HG03342 (cell line): ENCODE measurements at regions not wholly inside any gene's neighbourhood (a gene's known extent, or its start where the extent isn't known, plus 50 kb on each side); places are given as distances from the start of the nearest gene placed in this dataset.

ENCODE experiments used
- ATAC-seq: cut with Tn5 transposase; IDR thresholded peaks from one replicate; pipeline ENCODE4 v1.9.1; 2021; ENCODE audit warnings: mild to moderate bottlenecking, moderate library complexity; ENCODE audit not compliant: unreplicated experiment

DNA sequence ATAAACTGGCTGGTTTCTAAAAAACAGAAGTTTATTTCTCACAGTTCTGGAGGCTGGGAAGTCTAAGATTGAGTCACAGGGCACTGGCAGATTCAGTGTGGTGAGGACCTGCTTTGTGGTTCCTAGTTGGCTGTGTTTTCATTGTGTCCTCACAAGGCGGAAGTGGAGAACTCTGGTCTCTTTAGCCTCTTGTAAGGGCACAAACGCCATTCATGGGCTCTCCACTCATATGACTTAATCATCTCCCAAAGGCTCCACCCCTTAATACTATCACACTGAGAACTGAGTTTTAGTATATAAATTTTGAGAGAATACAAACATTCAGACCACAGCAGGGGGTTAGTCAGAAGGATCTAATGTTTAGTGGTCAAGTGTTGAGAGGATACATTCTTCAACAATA is 208.2 kb downstream of the SEC61B start:
- ATAC-seq: no peak

DNA sequence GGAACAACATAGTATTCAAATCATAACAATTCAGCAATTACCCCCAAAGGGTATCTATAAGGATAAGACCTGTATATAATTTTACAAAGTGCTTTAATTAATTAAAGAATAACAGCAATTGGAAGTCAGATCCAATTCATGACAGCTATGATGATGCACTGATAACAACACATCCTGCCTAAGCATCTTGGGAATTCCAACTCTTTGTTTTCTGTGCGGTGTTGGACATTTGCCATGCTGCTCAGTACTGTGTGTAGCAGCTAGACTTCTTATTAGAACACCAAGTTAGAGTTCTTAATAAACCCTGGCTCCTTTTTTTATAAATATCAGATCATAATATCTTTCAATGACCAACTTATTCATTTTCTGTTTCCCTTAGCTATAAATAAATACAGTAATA is 209.0 kb downstream of the SEC61B start:
- no peak for ATAC-seq

DNA sequence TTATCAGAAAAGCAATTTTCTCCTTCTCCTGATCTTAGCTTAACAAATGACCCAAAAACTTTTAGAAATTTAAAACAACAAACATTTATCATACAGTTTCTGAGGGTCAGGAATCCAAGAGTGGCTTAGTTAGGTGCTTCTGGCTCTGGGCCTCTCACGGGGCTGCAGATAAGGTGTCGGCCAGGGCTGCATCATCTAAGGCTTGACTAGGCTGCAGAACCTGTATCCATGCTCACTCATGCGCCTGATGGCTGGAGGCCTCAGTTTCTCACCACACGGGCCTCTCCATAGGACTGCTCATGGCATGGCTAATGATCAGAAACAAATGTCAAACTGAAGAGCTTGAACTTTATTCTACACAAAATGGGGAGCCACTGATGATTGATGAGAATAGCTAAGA is 210.0 kb downstream of the SEC61B start:
- no peak for ATAC-seq

DNA sequence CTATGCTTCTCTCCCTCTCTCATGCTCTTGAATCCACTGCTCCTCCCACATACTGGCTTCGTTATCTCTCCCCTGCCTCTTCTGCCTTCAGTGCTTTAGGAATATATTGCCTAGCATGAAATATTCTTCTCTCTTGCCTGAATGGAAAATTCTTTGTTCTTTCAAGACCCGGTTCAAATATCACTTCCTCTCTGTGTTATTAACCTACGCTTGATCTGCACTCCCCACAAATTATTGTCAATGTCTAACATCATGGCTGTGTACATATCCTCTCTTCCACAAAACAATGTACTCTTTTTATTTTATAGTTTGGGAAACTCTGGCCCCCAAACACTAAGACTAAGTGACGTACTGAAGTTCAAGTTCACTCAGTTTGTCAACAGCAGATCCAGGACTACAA is 211.0 kb downstream of the SEC61B start:
- ATAC-seq: no peak

DNA sequence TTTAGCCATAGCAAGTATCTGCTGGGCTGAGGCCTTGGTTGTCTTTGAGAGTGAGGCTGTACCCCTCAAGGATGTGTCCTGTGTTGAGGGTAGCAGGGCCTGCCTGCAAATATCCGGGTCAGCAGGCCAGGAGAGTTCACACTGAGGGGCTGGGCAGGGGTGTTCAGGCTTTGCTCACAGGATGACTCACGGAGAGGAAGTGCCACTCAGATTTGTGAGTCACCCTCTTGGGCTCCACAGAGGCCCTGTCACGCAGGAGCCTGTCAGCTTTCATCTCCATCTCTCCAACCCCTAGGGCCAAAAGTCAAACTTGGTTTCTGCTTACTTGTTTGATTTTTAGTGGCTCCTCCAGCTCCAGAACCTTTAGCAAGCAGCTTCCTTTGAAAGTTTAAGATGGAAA is 211.5 kb downstream of the SEC61B start:
- ATAC-seq: peak; percentile 96

DNA sequence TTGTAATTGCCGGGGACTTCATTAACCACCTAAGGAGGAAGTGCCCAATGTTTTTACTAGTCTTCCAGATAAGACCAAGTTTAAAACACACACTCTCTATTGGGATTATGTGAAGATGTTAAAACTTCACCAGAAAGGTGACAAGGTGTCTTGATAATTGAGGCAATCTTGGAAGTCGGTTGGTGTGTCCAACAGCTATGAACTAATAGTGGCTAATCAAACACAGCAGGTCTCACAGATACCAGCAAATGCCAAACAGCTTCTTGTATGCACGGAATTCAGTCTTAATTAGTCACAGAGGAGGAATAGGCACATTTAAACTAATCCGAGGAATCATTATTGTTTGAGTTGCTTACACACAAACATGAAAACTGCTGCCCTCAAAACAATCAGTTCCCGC is 214.5 kb downstream of the SEC61B start:
- ATAC-seq: no peak

DNA sequence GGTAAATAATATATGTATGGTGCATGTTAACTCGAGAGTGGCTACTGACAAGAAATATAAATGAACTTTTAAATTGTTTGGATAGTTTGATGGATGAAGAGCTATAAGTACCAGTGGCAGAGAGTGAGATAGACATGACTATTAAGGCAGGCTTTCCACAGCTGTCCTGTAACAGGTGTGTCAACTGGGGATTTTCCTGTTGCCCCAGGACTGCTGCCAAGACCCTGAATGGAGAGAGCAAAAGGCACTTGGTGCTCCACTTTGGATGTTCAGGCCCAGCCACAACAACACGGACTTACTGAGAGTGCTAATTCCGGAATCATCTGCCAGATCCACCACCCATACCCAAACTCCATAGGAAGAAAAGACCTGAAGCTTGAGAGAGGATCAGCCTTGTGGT is 215.1 kb downstream of the SEC61B start:
- ATAC-seq: no peak

DNA sequence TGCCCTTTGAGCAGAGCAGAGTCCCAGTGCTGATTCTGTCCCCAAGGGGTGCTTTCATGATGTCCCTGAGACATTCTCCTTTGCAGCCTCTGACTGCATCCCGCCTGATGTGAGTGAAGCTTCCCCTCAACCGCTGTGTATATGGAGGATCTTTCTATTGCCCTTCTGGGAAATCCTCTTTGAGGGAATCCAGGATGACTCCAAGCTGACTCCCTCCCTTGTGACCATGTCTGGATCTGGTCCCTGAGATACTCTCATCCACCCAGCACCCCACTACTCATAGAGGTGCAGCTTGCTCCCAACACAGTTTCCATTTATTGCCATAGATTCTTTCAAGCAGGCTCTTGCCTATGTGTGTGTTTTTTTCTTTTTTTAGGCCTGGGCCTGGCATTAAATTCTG is 216.5 kb downstream of the SEC61B start:
- ATAC-seq: no peak

DNA sequence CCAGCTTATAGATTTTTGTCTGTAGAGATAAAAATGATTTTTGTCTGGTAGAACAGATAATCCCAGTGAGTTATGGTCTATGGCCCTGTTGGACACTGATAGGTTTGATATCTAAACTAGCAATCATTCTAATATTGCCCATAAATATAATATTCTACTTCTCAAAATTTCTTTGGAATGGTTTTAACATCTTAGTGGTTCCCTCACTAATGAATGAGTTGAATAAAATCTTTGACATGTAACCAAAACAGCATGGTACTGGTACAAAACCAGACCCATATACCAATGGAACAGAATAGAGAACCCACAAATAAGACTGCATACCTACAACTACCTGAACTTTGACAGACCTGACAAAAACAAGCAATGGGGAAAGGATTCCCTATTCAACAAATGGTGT is 219.7 kb downstream of the SEC61B start:
- no peak for ATAC-seq

DNA sequence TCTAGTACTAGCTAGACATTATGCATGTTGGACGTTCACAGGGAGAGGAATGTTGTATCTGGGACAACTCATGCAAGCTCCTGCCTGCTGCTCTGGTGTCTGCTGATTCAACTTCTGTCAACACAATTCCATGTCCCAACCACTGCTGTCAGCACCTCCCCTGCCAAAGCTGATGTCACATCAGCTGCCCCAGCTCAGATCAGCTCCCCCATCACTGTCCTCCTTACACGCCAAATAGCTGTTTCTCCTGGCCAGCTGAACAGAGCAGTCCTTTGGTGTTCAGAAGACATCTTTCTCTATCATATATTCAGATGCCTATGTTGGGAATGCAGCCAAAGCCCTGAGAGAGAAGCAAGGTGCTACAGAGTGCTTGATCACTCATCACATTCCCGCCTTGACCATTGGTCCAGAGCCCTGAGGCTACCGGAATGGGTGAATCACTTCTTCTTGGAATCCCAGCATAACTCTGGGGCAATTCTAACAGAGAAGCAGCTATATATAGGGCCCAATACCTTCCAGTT is 223.3 kb downstream of the SEC61B start:
- no peak for ATAC-seq

DNA sequence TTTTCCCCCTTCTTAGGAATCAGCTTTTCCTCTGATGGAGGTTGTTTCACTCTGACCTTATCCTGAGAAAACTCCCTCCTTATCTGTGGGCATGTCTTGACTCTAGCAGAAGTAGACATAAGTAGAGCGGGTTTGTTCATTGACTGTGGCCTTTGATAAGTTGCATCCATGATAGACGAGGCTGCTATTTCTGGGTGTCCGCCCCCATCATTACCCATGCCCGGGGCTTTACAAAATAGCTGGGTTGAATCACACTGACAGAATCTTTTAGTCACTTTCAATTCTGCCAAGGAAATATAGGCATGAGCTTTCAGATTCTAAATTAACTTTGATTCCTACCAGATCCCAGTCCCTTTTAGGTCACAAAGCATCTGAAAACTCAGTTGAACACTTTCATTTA is 223.8 kb downstream of the SEC61B start:
- ATAC-seq: no peak

DNA sequence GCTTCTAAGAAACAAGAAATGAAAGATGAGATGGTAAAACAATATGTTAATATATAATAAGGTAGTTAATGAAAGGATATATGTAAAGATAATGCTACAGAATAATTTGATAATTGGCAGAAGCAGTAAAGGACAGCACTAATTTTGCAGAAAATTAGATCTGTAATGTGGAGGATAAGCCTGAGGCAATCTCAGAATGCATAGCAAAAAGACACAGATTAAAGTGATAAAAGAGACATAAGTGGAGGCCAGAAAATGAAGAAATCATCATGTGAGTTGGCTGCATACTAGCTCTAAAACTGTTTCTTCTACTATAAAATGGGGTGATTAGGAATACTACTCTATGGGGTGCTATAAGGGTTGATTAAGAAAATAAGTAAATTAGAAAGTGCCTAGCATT is 225.9 kb downstream of the SEC61B start:
- ATAC-seq: no peak

DNA sequence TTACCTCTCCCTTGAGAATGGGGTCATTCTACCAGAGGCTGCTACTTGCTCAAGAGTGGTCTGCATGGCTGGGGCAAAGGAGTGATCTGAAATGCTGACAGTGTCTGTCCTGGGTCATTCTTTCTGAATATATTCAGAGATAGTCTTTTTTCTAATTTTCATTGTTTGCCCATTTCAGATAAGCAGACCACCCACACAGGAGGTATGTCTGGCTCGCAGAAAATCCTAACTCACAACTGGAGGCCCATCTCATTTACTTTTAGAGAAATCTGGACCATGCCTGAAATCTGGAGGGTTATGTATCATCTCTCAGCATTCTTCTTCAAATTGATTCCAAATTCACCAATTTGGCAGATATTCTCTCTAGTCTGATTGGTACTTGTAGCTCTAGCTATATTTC is 227.6 kb downstream of the SEC61B start:
- no peak for ATAC-seq

DNA sequence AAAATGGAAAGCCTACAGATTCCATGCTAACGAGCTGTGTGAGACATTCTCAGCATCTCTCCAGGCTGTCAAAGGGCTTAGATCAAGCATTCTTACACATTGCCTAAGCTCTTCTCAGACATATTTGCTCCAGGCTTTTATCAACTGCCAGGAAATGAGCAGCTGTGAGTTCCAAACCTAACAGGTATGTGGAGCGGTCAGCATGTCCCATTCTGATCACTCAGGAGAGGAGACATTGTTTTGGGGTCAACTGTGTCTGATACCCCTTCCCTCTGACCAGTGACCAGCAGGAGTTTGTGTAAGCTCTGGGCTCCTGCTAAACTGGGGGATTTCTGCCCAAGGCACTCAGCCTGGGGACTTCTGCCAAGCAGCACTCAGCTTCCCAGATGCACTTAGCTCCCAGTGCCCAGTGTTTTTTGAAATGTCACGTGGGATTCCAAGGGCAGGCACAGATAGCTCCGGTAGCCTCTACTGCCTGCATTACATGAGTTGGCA is 229.1 kb downstream of the SEC61B start:
- no peak for ATAC-seq

DNA sequence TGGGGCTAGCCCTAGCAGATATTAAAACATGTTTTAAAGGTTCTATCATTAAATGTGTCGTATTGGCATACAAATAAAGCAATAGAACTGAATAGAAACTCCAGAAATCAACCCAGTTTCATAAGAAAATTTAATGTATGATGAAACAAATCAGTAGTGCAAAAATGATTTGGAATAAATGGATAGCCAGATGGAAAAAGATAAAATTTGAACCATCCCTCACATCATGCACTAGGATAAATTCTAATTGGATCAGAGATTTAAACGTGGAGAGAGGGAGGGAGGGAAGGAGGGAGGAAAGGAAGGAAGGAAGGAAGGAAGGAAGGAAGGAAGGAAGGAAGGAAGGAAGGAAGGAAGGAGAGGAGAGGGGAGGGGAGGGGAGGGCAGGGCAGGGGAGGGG is 235.3 kb downstream of the SEC61B start:
- ATAC-seq: no peak

DNA sequence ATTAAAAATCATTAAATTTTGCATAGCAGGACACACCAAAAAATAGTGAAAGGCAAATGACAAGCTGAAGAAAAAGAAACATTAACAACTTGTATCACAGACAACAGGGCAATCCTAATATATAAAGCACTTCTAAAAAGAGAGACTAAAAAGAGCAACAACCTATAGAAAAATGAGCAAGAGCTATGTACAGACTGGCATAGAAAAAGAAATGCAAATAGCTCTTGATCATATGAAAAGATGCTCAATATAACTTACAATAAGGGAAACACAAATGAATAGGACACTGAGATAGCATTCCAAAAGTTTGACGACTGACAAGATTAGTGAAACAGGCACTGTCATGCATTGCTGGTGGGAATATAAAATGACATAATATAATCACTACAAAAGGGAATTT is 235.9 kb downstream of the SEC61B start:
- ATAC-seq: no peak

DNA sequence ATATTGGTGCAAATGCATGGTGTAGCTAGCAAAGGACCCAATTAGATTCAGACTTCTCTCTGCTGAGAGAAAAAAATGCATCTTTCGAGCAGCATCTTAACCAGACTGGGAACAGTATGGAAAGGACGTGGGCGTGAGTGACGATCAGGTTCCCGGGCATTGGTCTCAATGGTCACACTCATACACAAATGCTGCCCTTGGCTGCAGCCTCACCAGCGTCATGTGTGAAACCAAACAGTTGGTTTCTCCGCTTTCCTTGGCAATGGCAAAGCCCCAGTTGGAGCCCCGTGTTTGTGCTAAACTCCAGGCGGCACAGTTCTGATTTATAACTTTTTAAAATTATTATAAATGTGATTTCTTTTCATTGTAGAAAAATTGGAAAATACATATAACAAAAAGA is 237.8 kb downstream of the SEC61B start:
- no peak for ATAC-seq

DNA sequence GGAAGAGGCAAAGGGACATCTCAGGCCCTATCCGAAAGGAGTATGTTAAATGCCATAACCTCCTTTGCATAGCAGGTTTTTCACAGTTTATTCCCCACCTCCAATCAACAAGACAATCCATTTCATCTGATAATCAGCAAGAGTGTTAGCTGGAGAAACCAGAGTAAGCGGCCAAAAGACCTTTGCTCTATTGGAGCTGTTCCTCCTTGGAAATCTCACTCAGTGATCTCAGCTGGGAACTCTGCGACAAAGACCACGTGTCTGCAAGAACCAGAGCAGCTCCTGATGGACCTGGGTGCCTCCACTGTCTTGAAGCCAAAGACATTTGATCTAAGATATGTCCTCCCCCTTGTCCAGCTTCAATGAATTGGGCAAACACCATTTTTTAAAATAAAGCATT is 241.0 kb downstream of the SEC61B start:
- no peak for ATAC-seq

DNA sequence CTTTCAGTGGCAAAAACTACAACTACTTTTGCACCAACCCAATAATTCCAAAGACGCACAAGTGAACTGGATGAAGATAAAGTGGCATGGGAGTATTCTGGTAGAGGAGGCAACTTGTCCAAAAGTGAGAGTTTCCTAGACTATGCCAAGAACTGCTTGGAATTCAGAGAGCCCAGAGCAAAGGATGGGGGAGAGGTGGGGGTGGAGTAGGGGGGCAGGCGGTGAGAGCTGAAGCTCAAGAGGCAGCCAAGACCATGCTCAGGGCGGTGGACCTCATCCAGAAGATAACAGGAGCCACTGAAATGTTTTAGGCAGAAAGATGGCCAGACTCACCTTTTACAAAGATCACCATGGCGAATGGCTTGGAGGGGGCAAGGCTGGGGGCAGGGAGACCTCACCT is 242.5 kb downstream of the SEC61B start:
- no peak for ATAC-seq

DNA sequence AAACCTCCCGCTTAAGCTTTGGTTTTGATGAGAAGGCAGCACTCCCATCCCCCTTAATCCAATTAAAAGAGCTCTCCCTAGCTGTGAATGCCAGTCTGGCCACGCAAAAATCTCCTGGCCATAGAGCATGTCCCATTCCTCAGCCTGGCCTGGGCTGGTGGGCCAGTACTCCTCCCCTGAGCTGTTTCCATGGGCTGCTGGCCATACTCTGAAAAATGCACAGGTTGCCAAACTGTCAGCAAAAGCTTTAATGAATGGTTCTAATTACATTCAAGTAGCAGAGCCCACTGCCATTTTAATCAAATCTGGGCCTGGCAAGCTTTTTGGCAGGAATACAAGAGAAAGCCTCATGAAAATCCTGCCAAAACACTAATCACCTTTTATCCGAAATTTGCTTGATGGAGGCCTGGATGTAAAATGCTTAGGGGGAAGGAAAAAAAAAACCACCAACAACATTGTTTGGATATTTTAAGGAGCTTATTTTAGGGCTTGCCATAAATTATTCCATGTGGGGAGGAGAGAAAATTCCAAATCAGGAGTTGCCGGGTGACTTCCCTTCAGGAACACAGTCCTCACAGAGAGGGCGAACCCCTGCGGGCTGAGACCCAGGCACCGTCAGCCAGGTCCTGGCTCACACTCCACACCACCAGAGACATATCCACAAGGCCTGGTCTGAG is 243.3 kb downstream of the SEC61B start:
- ATAC-seq: no peak

DNA sequence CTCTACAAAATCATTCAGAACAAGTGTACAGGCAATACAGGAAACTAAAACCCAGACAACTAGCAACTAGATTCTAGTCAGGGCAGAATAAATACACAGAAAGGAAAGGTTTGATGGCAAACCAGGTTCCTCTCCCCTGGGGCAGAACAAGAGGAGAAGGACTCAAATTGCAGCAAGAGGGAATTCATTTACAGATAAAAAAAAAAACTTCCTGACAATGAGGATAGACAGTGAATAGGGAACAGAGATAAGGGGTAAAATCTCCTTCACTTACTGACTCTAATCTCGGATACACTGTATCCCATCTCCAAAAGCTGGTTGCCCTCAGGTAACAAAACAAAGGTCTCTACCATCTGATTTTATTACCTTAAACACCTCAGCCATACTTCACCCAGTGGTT is 244.0 kb downstream of the SEC61B start:
- ATAC-seq: no peak

DNA sequence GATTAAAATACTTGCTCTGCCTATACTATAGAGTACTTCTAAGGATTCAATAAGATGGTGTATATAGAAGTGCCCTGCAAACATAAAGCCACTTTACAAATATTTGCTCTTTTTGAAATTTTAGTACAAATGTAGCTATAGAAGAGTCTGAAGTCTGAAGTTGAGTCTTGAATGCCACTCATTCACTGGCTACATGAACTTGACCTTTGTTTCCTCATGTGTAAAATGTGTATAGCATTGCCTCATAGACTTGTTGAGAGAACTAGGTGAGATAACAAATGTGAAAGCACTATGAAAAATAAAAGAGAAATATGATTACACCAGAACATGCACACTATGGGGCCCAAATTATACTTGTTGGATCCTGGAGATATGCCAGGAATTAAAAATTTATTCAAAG is 244.7 kb downstream of the SEC61B start:
- no peak for ATAC-seq

DNA sequence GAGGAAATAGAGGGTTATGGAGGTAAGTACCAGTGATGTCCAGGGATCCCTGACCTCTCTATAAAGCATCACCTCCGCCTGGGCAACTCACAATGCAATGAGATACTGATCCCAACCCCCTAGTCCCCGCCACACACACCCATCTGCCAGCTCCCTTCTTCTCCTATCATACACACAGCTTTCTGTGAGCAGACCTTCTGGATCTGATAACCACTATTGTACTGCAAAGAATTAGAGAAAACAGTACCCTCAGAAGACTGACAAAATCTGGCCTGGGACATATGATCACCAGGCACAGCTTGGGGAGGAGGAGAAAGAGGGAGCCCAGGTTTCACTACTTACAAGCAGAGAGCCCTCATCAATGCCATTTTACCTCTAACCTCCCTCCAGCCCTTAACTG is 249.0 kb downstream of the SEC61B start:
- ATAC-seq: no peak
